Sigmoid colon (tissue), 6 donors: ENCODE measurements at regions not wholly inside any gene's neighbourhood (a gene's known extent, or its start where the extent isn't known, plus 50 kb on each side); places are given as distances from the start of the nearest gene placed in this dataset.

Source experiments
- DNase-seq: peaks from one replicate; pipeline ENCODE4 v3.0.0-alpha.2; 2019
- H3K27ac ChIP-seq, 4 donors: fragments of 200-600 bp; sonication (generic); one replicate each; pipeline ENCODE4 v1.5.1; 2016 to 2019; ENCODE audit warnings: mild to moderate bottlenecking in 1 of 4
- H3K27me3 ChIP-seq, 3 donors: fragments of 200-600 bp; sonication (generic); one replicate each; pipeline ENCODE4 v1.5.1; 2019; ENCODE audit warnings: mild to moderate bottlenecking in 1 of 3
- H3K36me3 ChIP-seq, 4 donors: fragments of 200-600 bp; sonication (generic); one replicate each; pipeline ENCODE4 v1.5.1; 2016 to 2019
- H3K4me1 ChIP-seq, 4 donors: fragments of 200-600 bp; sonication (generic); one replicate each; pipeline ENCODE4 v1.5.1; 2017 to 2019
- H3K4me3 ChIP-seq, 4 donors: fragments of 200-600 bp; sonication (generic); one replicate each; pipeline ENCODE4 v1.5.1; 2017 to 2019; ENCODE audit warnings: mild to moderate bottlenecking in 2 of 4, moderate library complexity in 1 of 4
- H3K9me3 ChIP-seq, 4 donors: fragments of 200-600 bp in 3 of 4; sonication (generic) in 3 of 4; one replicate each; pipeline versions ENCODE4 v1.5.1 to v1.6.1; 2013 to 2019
- CTCF ChIP-seq, 4 experiments: fragments of 450-650 bp in 3 of 4; fragments of 200-600 bp in 1 of 4; IDR thresholded peaks; one replicate each; pipeline ENCODE4 v1.5.1; 2016 to 2019; ENCODE audit warnings: antibody characterized with exemption in 4 of 4, mild to moderate bottlenecking in 3 of 4, moderate library complexity in 2 of 4
- EP300 ChIP-seq, 4 donors: sonication (generic); formaldehyde crosslinking; IDR thresholded peaks; one replicate each; pipeline ENCODE4 v1.6.1; 2017; ENCODE audit warnings: antibody characterized with exemption in 4 of 4
- POLR2A ChIP-seq, 2 donors: fragments of 450-650 bp; IDR thresholded peaks; one replicate each; pipeline ENCODE4 v1.6.1; 2016; ENCODE audit warnings: antibody characterized with exemption in 2 of 2, mild to moderate bottlenecking in 2 of 2, moderate library complexity in 2 of 2
- POLR2AphosphoS5 ChIP-seq, 4 donors: sonication (generic); formaldehyde crosslinking; IDR thresholded peaks; one replicate each; pipeline ENCODE4 v1.6.1; 2017; ENCODE audit warnings: antibody characterized with exemption in 4 of 4
- WGBS, 2 donors: extraction: QIAGEN DNeasy Blood & Tissue Kit; methylation state at CpG; one replicate each; pipeline ENCODE4 v1.1.7; 2013; 5-methylcytosine and 5-hydroxymethylcytosine counted together
- intact Hi-C: fragments of 100-400 bp; cut with DNase I; formaldehyde crosslinking; loops from one replicate; pipeline ENCODE4 v1.15.1; 2023
- donor health status: healthy with polysubstance abuse.
- donor health status: healthy.

GRCh38 chr16:54455030-54455725, 168.6 kb upstream of the IRX3 start:
- peaks cover 0 to 28% (median 0%) of the 10 kb centered on the region in 3 donors for H3K27me3 ChIP-seq
- 58 to 63% methylated on average over 12 of the region's 12 CpGs for WGBS, 2 donors
- H3K36me3 ChIP-seq, result no peaks in the 10 kb centered on the region
- no peak overlapping the region for H3K4me3 ChIP-seq
- TF ChIP-seq POLR2A (IDR thresholded peaks at IDR 0.05), result no peak
- TF ChIP-seq POLR2AphosphoS5 (IDR thresholded peaks at IDR 0.05), result no peak
- TF ChIP-seq EP300 (IDR thresholded peaks at IDR 0.05), result no peak
- no peak for TF ChIP-seq CTCF (IDR thresholded peaks at IDR 0.05)
- H3K9me3 ChIP-seq, result no peaks in the 10 kb centered on the region
- H3K4me1 ChIP-seq, result peaks cover 0 to 10% (median 0%) of the 10 kb centered on the region in 4 donors
- H3K27ac ChIP-seq, result no peak overlapping the region
- intact Hi-C loops, result no loop called here
- no peak for DNase-seq

DNA sequence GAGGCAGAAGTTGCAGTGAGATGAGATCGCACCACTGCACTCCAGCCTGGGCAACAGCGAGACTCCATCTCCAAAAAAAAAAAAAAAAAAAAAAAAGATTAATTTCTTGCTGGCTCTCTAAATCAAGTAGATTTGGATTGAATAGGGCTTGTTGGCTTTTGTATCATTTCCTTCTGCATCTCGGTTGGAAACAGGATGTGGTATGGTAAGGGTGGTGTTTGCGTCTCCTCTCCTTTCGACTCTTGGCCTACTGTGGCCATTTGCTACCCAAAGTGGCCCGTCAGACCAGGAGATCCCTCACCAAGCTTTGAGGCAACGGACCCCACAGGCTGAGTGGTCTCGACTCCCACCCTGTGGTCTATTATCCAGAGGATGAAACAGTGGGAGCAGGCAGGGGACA, 168.0 kb upstream of the IRX3 start:
- intact Hi-C loops, result no loop called here
- no peak overlapping the region for H3K4me3 ChIP-seq
- H3K9me3 ChIP-seq, result no peaks in the 10 kb centered on the region
- 60 to 75% methylated on average over 8 of the region's 8 CpGs for WGBS, 2 donors
- no peak overlapping the region for H3K27ac ChIP-seq
- H3K4me1 ChIP-seq, result peaks cover 0 to 10% (median 0%) of the 10 kb centered on the region in 4 donors
- H3K27me3 ChIP-seq, result peaks cover 0 to 22% (median 0%) of the 10 kb centered on the region in 3 donors
- H3K36me3 ChIP-seq, result no peaks in the 10 kb centered on the region
- no peak for TF ChIP-seq EP300 (IDR thresholded peaks at IDR 0.05)
- no peak for TF ChIP-seq CTCF (IDR thresholded peaks at IDR 0.05)
- no peak for TF ChIP-seq POLR2A (IDR thresholded peaks at IDR 0.05)
- TF ChIP-seq POLR2AphosphoS5 (IDR thresholded peaks at IDR 0.05), result no peak
- no peak for DNase-seq

GRCh38 chr16:54453871-54454270, 167.3 kb upstream of the IRX3 start:
- DNase-seq, result no peak
- Histone ChIP-seq H3K27ac (no peak overlapping the region), H3K27me3 (peaks cover 0 to 18% (median 0%) of the 10 kb centered on the region in 3 donors), H3K4me1 (peaks cover 0 to 10% (median 0%) of the 10 kb centered on the region in 4 donors), H3K9me3 (no peaks in the 10 kb centered on the region), H3K36me3 (no peaks in the 10 kb centered on the region), H3K4me3 (no peak overlapping the region)
- TF ChIP-seq POLR2A (IDR thresholded peaks at IDR 0.05) (no peak), POLR2AphosphoS5 (IDR thresholded peaks at IDR 0.05) (no peak), EP300 (IDR thresholded peaks at IDR 0.05) (no peak), CTCF (IDR thresholded peaks at IDR 0.05) (no peak)
- intact Hi-C loops, result no loop called here
- WGBS, 2 donors, result 91 to 92% methylated on average over 2 of the region's 2 CpGs

DNA sequence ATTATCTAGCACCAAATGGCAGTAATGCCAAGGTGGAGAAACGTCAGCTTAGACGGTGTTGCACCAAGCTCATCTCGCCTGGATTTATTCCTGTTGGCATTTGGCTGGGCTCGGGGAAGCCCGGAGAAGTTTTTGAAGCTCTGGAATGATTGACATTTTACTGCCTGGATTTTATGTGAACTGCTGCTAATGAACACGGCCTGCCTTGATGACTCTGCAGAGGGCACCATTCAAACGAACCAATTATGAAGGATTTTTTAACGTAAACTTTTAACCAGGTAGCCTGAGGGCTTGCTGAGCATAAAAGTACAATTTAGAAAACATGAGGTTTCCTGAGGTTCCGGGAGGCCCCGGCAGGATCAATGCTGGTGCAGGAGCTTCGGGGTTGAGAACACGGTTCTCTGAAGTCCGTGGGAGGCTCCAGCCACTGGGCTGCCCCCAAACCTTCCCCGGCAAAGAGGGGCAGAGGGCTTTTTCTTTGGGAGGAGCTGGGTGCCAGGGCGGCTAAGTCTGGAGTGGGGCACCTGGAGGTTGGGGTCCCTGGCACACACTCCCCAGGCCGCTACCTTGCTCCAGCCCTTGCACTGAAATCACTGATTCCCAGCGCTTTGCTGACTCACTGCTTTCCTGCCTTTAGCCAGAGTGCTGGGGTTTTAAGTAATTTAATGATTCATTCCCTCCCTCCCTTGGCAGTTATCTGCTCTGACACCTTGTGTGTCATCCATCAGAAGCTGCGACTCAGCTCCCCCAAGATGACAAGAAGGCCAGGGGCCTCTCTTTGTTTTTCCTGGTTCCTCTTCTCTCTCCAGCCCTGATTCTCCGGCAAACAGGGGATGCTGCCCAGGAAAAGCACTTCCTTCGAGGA, 161.2 kb upstream of the IRX3 start:
- intact Hi-C loops, result no loop called here
- Histone ChIP-seq H3K4me1 (no peaks in the 10 kb centered on the region), H3K27ac (no peak overlapping the region), H3K27me3 (peaks cover 0 to 24% (median 0%) of the 10 kb centered on the region in 3 donors), H3K4me3 (no peak overlapping the region), H3K9me3 (no peaks in the 10 kb centered on the region), H3K36me3 (no peaks in the 10 kb centered on the region)
- 59 to 68% methylated on average over 20 of the region's 20 CpGs for WGBS, 2 donors
- DNase-seq, result no peak
- TF ChIP-seq EP300 (IDR thresholded peaks at IDR 0.05) (no peak), CTCF (IDR thresholded peaks at IDR 0.05) (no peak), POLR2A (IDR thresholded peaks at IDR 0.05) (no peak), POLR2AphosphoS5 (IDR thresholded peaks at IDR 0.05) (no peak)
